ENCODE measurements at regions not wholly inside any gene's neighbourhood (a gene's known extent, or its start where the extent isn't known, plus 50 kb on each side); places are given as distances from the start of the nearest gene placed in this dataset.

- H3K4me3 ChIP-seq (ENCODE audit: low read depth, low read length), result no peak overlapping the region
- TF ChIP-seq CTCF (IDR thresholded peaks at IDR 0.05; ENCODE audit: low read depth, low read length, missing control alignments), result no peak
- DNase-seq (ENCODE audit: low read depth), result no peak
Observed at GRCh38 chr11:57071829-57072228, 83.1 kb downstream of the OR5AK2 start.

- no peak overlapping the region for H3K4me3 ChIP-seq (ENCODE audit: low read depth, low read length)
- TF ChIP-seq CTCF (IDR thresholded peaks at IDR 0.05; ENCODE audit: low read depth, low read length, missing control alignments), result no peak
- DNase-seq (ENCODE audit: low read depth), result no peak
Observed at GRCh38 chr11:57072640-57073039, 83.9 kb downstream of the OR5AK2 start.

- H3K4me3 ChIP-seq (ENCODE audit: low read depth, low read length), result no peak overlapping the region
- no peak for DNase-seq (ENCODE audit: low read depth)
Observed at GRCh38 chr11:57073128-57073527, 84.4 kb downstream of the OR5AK2 start.

GRCh38 chr11:57081356-57081755, 92.6 kb downstream of the OR5AK2 start:
- no peak for TF ChIP-seq CTCF (IDR thresholded peaks at IDR 0.05; ENCODE audit: low read depth, low read length, missing control alignments)
- no peak for DNase-seq (ENCODE audit: low read depth)
- H3K4me3 ChIP-seq (ENCODE audit: low read depth, low read length), result no peak overlapping the region

More at GRCh38 chr11:57073128-57073527, 84.4 kb downstream of the OR5AK2 start:
- TF ChIP-seq CTCF (IDR thresholded peaks at IDR 0.05; ENCODE audit: low read depth, low read length, missing control alignments), result no peak

- no peak overlapping the region for H3K4me3 ChIP-seq (ENCODE audit: low read depth, low read length)
- TF ChIP-seq CTCF (IDR thresholded peaks at IDR 0.05; ENCODE audit: low read depth, low read length, missing control alignments), result no peak
- no peak for DNase-seq (ENCODE audit: low read depth)
Observed at GRCh38 chr11:57082125-57082524, 93.4 kb downstream of the OR5AK2 start.

- DNase-seq (ENCODE audit: low read depth), result no peak
- TF ChIP-seq CTCF (IDR thresholded peaks at IDR 0.05; ENCODE audit: low read depth, low read length, missing control alignments), result no peak
- H3K4me3 ChIP-seq (ENCODE audit: low read depth, low read length), result no peak overlapping the region
Observed at GRCh38 chr11:57083641-57084385, 95.1 kb downstream of the OR5AK2 start.

- H3K4me3 ChIP-seq (ENCODE audit: low read depth, low read length), result no peak overlapping the region
- DNase-seq (ENCODE audit: low read depth), result no peak
- TF ChIP-seq CTCF (IDR thresholded peaks at IDR 0.05; ENCODE audit: low read depth, low read length, missing control alignments), result no peak
Observed at GRCh38 chr11:57085611-57086010, 96.1 kb upstream of the LRRC55 start.
